DMS153 treated with DMSO at 0.1 percent for 48 hours (cell line): ENCODE measurements at regions not wholly inside any gene's neighbourhood (a gene's known extent, or its start where the extent isn't known, plus 50 kb on each side); places are given as distances from the start of the nearest gene placed in this dataset.

Source experiments
- DNase-seq: peaks from one replicate; lab custom pipeline; 2025; ENCODE audit not compliant: unreplicated experiment; lab: John Stamatoyannopoulos, UW

DNA sequence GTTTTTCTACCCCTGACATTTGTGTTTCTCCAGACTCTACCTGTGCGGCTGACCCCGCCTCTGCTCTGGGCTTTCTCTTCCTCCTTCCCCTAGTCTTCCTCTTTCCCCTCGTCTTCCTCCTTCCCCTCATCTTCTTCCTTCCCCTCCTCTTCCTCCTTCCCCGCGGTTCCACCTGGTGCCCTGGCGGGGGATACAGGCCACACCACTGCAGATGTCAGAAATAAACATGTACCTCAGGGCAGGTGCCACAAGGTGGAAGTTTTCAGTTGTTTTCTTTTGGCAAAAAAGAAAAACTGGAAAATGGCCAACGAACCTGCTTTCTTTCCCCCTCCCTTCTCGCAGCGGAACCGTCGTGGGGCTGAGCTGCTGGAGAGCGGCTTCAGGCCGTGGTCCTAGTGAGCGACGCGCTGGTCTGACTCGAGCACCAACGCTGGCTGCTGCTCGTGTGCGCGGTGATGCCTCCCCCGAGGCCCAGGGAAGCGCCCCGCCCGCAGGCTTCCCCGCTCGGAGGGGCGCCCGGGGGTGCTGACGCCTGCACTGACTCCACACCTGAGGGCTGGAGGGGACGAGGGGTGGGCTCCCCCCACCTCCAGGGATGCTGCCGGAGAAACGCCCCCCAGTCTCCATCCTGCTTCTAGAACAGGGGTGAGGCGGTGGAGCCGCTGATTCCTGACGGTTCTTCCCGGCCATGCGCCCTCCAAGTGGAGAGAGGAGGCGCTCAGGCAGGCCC, 83.7 kb upstream of the ZNF516 start:
- DNase-seq = no peak

DNA sequence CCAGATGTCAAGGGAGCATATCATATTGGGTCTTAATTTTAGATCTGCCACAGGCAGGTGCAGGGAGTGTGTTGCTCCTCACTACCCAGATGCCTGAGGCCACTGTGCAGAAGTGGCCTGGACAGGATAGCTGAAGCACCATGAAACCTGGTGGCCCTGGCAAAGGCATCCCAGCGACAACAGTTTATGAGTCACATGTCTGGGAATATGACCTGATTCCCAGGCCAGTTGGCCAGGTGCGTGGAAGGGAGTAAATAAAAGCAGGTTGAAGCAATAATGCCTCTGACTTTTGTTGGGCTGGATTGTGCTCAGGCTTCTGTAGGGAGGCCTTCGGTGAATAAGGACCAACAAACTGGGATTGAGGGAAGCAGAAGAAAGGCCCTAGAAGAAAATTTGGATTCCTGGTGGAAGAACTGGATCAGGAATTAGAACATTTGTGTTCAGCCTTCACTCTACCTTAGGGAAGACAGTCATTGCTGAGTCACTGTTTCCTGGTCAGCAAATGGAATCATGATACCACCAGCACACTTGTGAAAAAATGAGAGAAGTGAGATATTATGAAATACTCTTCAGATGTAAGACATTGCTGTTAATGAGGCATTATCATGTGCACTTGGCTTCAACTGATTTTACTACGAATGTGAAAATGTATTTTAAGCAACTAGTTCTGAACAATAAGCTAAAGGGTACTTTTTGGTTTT, 78.4 kb upstream of the ZNF516 start:
- DNase-seq = peak; percentile 9

DNA sequence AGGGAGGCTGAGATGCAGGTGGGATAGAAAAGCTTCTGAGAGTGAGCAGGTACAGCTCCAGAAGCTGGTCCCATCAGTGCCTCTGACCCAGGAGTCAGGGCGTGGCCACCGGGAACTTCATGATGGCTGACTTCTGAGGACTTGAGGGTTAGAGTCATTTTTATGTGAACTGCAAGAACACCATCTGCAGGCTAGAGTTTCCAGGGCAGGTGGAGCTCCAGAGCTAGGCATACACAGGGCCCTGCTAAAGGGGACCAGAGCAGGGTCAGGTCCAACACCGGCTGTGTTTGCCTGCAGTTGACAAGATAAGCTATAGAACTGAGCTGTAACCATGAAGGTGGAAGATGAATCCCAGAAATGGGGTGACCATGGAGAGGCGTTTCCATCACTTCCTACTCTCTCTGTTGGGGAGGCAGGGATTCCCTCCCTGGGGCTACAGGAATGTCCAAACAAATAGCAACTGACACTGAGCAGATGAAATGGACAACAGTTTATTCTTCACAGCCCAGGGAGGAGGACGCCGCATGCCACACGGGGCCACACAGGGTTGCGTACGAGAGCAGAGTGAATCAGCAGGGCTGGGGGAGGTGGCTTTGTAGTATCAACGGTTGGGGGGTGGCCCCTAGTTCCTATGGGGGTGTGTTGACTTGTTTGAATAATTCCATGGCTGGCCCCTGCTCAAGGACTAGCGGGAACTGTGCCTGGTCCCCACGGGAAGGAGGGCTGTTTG, 77.6 kb upstream of the ZNF516 start:
- DNase-seq = no peak

DNA sequence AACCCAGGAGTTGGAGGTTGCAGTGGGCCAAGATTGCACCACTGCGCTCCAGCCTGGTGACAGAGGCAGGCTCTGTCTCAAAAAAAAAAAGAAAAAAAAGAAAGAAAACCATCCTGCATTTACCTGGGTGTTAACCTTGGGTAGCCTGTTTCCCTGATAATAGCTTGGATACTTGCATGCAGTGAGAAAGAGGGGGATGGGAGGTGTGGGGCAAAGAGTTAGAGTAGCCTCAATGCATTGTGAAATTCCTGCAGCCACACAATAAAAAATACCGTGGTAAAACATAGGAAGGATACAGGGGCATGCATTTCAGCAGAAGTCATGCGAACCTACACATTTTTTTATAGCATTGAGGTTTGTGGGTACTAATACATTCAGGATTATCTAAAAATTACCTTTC, 76.6 kb upstream of the ZNF516 start:
- no peak for DNase-seq

DNA sequence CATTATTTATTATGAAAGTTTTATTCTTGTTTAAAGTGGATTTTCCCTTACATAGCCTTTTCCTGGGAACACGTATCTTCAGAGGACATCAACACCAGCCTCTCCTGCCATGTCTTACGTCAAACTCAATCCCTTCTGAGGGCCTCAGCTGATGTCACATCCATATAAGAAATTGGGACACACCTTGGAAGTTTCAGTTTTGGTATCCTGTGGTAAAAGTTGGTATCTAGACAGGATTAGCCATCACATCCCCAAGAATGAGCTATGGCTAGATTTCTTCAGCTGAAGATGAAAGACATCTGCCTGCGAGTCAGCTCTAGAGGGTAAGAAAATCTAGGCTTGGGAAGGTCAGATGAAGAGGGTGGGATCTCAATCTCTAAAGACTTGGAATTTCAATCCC, 75.8 kb upstream of the ZNF516 start:
- no peak for DNase-seq

DNA sequence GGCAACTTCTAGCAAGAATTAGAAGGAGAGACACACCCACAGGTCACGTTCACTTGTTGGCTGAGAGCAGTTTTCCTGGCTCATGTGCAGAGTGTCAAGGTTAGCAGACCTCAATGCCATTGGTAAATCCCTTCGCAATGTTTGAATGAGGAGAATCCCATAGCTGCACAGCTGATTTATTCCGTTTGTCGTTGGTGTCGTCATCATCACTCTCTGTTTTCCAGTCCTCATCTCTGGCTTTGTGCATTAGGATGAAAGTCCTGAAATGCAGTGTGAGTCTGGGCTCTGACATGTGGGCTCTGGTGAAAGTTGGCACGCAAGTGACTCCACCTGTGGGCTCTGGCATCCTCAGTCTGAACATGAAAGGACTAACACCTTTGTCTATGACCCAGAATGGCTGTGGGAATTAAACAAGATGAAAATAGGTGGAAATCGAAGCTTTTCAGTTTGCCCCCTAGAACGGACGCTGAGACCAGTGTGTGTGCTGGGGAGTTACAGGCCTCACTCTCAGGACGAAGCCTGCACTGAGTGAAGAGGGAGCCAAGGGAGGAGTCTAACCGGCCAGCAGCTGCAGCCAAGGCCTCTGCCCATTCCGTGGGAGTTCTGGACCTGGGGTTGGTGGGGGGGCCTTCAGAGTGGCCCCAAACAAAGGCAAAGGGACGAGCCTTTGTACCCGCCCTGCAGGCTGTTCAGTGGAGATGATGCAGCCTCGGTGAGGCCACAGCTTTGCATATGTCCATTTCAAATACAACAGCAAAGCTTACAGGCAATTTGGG, 74.8 kb upstream of the ZNF516 start:
- DNase-seq = no peak

DNA sequence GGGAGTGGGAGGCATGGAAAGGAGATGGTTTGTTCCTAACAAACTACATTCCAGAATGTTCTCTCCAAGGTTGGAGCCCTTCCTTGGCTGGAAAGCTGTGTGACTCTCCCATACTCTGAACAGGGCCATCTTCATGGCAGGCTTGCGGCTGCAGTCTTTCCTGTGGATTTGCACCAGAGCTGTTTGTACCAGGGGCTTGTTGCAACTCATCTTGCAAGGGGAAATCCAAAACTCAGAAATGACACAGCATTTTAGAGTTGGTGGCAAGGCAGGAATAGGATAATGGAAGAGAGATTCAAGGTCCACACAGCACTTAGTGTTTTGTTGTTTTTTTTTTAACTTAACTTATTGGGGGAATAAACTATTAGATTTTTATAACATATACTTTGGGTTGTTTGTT, 73.7 kb upstream of the ZNF516 start:
- no peak for DNase-seq

DNA sequence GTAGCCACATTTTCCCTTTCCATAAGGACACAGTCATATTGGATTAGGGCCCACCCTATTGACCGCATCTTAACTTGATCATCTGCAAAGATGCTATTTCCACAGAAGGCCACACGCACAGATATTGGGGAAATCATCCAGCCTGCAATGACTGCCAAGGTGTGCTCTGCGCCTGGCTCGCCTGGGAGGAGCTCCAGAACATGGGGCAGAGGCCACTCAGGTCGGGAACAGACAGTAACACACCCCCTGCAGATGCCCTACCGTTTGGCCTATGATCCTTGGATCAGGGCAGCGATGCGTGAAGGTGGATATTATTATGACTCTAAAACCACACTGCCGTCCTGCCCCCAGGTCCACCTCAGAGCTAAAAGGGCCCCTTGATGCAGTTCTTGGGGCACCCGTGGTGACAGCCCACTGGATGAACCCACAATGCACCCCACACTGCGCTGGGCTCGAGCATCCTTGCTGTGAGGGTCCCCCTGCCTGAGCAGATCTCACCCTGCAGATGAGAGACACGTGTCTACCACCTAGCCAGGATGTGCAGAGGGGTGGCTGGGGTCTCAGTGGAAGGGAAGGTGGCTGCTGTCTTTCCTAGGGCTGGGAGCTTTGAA, 72.9 kb upstream of the ZNF516 start:
- DNase-seq = no peak

DNA sequence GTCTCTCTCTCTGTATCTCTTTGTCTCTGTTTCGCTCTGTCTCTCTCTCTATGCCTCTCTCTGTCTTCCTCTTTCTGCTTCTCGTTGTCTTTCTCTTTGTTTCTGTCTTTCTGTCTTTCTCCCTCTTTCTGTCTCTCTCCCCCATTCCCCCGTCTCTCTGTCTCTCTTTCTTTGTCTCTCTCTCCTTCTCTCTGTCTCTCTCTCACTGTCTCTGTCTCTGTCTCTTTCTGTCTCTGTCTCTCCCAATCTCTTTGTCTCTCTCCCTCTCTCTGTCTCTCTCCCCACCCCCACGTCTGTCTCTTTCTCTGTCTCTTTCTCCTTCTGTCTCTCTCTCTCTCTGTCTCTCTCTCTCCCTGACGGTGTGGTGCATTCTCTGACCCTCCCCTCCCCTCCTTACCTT, 71.9 kb upstream of the ZNF516 start:
- DNase-seq = no peak

DNA sequence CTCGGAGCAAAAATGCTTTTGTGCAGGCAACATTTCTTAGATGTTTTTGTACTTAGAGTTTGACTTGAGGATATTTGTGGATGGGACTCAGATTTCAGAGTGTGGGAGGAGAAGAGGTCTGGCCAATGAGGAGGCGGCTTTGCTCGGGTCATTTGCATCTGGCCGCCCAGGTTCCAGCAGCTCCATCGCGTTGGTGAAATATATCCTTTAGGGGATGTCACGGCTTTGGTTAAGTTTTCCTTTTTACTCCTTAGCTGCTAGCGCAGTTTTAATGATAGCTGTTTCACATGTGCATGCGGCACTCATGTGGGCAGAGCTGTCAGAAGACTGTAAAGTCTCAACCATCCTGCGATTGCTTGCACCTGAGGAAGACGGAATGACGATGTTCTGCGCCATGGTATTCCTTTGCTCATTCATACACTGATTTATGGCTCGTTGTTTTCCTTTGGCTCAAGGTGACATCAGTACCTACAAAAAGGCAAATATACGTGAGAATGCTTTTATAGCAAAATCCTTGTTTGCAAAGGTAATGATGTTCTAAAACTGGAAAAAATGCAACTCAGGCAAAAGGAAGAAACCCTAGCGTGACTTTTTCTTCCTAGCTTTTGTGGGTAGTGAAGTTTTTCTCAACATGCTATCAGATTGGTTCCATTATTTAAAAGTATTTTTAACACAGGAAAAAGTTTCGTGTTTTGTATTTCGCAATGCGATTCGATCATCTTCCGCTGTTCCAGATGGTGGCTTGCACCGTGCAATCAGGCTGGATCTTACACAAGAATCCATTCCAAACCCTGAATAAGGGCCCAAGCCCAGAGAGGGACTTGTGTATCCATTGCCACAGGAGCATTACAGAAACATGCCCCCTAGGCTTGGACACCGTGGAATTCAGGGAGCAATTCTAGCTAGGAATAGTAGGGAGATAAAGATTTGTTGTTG, 70.5 kb upstream of the ZNF516 start:
- peak; percentile 49 for DNase-seq

DNA sequence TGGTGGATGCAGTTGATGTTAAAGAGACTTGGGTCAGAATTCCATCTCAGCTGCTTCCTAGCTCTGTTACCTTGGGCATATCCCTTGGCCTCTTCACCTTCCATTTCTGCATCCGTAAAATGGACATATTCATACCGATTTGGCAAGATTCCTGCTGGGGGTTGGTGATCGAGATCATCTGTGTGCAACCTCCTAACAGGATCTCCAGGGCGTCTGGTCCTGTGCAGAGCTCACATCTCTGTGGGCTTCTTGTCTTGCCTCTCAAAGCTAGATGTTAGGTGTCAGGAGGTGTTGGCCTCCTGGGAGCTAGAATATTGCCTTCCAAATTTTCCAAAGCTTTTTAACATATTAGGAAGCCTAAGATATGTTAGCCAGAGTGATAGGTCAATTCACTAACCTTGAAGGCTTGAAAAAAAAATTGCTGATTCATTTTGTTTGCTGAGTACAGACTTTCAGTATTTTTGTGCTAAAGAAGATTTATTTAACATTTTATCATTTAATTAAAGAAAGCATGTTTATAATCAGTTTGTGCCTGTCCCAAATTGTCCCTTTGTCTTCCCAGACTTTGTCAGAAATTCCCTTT, 69.7 kb upstream of the ZNF516 start:
- DNase-seq = no peak

DNA sequence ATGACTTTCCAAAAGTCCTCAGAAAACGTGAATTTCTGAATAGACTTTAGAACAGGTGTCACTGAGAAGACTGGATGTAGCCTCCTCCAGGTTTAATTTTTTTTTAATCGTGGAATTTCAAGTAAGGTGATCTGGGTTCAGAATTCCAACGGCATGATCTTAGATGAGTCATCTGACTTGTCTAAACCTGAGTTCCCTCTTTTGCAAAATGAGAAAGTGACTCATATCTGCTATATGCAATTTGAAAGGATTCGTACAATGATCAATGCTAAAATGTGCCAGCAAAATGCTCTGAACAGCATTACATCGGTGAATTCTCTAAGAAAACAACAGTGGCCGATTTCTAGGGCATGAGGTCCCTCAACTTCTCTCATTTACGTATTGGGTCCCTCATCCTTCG, 69.1 kb upstream of the ZNF516 start:
- DNase-seq = no peak

DNA sequence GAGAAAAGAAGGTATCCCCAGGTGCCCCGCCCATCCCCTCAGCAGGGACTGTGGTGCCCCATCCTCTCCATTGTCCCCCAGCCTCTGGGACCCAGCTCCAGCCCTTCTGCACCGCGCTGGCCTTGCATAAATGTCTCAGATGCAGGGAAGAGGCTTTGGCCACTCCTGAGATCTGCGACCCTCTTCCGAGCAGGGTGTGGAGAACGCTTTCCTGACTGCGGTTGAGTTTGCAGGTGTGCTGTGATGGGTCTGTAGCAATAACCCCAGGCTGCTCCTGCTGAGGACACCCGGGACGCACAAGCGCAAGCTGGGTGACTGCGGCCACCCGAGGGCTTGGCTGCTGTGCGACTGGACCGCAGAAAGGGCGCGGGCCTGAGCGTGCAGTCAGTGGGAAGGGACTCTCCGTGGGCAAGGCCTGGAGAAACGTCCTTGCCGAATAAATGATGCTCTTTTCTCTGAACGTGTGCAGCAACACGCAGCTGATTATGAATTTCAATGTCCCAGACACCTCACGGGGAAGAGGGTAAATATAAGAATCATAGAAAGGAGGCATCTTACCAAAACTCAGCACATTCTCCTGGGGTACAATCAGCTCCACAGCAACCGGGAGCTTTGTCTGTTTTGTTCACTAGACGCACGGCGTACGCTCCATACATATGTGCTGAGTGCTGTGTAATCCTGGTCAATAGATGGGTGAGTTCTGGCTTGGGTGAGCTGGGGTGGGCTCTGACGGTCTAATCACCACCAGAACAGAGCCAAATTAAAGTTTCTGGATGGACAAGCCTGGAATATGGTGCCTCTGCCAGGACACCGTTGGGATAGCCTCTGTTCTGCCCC, 67.5 kb upstream of the ZNF516 start:
- DNase-seq = no peak

DNA sequence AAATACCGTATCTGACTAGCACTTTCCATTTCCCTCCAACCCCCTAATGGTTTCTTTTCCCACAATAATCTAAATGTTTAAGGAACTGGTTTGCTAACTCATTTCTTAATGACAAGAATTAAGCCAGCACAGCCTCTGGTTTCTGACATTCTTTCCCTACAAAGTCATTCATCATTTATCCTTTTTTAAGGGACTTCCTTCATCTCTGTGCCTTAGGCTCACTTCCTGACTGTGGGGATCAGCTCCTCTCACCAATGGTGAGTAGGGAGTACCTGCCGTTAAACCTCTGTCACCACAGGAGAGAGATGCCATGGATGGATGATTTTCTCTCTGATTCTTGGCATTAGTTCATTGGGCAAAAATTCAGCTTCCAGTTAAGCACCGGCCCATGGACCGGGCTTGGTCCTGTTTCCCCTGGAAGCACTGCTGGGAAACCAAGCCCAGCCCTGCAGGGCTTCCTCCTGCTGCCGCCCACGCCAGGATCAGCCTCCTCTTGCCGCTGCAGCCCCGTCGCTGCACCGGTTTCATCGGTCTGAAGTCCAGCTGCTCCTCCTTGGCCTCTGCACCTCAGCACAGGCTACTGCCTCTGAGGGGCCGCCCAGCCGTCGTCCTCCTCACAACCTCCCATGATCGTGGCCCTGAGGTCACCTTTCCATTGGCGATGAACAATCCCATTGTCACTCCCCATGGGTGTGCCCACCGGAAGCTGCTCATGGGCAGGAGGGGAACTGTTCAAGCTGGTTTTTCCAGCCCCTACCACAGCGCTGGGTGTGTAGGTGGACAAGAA, 64.0 kb upstream of the ZNF516 start:
- peak; percentile 41 for DNase-seq

DNA sequence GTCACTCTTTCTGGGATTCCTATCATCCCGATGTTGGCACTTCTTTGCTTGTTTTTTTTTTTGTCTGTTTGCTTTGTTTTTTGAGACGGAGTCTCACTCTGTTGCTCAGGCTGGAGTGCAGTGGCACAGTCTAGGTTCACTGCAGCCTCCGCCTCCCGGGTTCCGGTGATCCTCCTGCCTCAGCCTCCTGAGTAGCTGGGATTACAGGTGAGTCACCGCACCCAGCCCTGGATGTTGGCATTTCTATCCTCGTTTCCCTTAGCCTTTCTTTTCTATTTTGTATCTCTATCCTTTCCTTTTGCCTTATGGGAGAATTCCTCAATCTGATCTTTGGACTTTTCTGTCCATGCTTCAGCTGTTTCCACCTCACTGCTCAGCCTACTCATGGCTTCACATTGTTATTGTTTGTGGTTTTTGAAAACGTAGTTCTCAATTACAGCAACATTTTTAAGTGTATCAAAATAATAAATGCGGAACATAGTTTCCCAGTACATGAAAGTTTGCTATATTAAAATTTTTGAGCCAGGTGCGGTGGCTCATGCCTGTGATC, 62.1 kb upstream of the ZNF516 start:
- DNase-seq = no peak

DNA sequence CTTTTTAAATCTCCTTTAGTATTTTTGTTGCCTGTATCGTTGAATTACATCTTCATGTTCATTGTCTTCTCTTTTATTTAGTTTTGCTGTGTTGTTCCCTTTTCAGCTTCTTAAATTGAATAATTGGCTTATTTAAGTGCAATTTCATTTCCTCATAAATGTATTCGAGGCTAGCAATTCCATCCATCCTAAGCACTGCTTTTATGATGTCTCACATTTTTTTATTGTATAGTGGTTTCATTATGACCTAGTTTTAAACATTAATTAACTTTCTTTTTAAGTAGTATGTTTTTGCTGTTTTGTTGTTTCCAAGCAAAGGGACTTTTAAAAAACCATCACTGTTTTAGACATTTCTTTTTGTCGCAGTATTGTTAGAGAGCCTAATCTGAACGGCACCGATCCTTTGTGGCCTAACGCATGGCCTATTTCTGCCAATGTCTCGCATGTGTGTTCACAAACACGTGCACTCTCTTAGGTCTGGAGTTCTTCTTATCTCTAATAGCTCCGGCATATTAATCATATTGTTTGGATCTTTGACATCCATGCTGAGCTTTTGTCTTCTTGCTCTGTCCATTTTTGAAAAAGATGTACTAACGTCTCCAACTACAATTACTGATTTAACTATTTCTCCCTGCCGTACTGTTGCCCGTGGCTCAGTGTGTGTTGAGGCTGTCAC, 59.6 kb upstream of the ZNF516 start:
- DNase-seq = no peak
